Panc1 (cell line): ENCODE measurements at regions not wholly inside any gene's neighbourhood (a gene's known extent, or its start where the extent isn't known, plus 50 kb on each side); places are given as distances from the start of the nearest gene placed in this dataset.
A peak's percentile ranks its signal among the peaks of the same experiment; 100 is the strongest.
"Not testable (repeated sequence)": the region's sequence is repeated elsewhere in the genome, so short reads cannot be mapped to it uniquely, and the experiment has no call there.

Experiments
- ATAC-seq: fragments of 200-7000 bp; cut with Tn5 transposase; 2 replicates; pipeline ENCODE4 v1.9.1; 2020; ENCODE audit warnings: mild to moderate bottlenecking, moderate library complexity
- BruUV-seq: library from RNA; stranded (reverse); fragments of 400-500 nt; replicated peaks from 2 replicates; lab custom pipeline; 2021; lab: Mats Ljungman, UMichigan
- CTCF ChIA-PET: fragments of 300-600 bp; sonication (Branson Sonifier 250); formaldehyde crosslinking; loops from one replicate; lab custom pipeline; 2022; ENCODE audit warnings: antibody characterized with exemption; lab: Charles Lee
- POLR2A ChIA-PET: fragments of 300-600 bp; sonication (Branson Sonifier 250); formaldehyde crosslinking; loops from one replicate; lab custom pipeline; 2022; ENCODE audit warnings: antibody characterized with exemption; lab: Charles Lee
- DNase-seq: peaks from one replicate; pipeline ENCODE4 v3.0.0-alpha.2; 2010; ENCODE audit warnings: low read depth, low spot score
- H3K27ac ChIP-seq: 2 replicates; pipeline ENCODE4 v1.5.1; 2011; ENCODE audit warnings: mild to moderate bottlenecking, low read length, inconsistent platforms
- H3K27me3 ChIP-seq: fragments of 200-500 bp; sonication (Bioruptor generic); 2 replicates; pipeline ENCODE4 v1.6.0; 2014; ENCODE audit warnings: low read length, inconsistent platforms; ENCODE audit not compliant: control insufficient read depth, insufficient read depth
- H3K36me3 ChIP-seq: fragments of 200-500 bp; sonication (Bioruptor generic); 2 replicates; pipeline ENCODE4 v1.5.1; 2014; ENCODE audit warnings: inconsistent platforms, mild to moderate bottlenecking, low read length, moderate library complexity; ENCODE audit not compliant: control insufficient read depth, insufficient read depth
- H3K4me1 ChIP-seq: 2 replicates; pipeline ENCODE4 v1.5.1; 2011; ENCODE audit warnings: inconsistent platforms, mild to moderate bottlenecking, low read length, moderate library complexity; ENCODE audit not compliant: control insufficient read depth, insufficient read depth
- H3K4me3 ChIP-seq, 2 experiments: 2 replicates each; pipeline ENCODE4 v1.5.1; 2011 to 2012; ENCODE audit warnings: low read depth in 2 of 2, low read length in 2 of 2, mild to moderate bottlenecking in 2 of 2, inconsistent platforms in 1 of 2, moderate library complexity in 1 of 2
- H3K9me3 ChIP-seq: fragments of 200-500 bp; sonication (Bioruptor generic); 2 replicates; pipeline ENCODE4 v1.5.1; 2014; ENCODE audit warnings: low read depth, mild to moderate bottlenecking, inconsistent platforms, low read length, moderate library complexity; ENCODE audit not compliant: control insufficient read depth, insufficient read depth
- CTCF ChIP-seq: fragments of 450-650 bp; IDR thresholded peaks from 2 replicates; pipeline ENCODE4 v1.5.1; 2017; ENCODE audit warnings: mild to moderate bottlenecking
- POLR2AphosphoS5 ChIP-seq: IDR thresholded peaks from 2 replicates; pipeline ENCODE4 v1.6.1; 2012; ENCODE audit warnings: mild to moderate bottlenecking, low read depth, low read length, moderate library complexity
- REST ChIP-seq, 2 experiments: IDR thresholded peaks; 2 replicates each; pipeline ENCODE4 v1.6.1; 2011 to 2012; ENCODE audit warnings: low read depth in 2 of 2, control low read depth in 1 of 2, low read length in 1 of 2, mild to moderate bottlenecking in 1 of 2, moderate library complexity in 1 of 2; ENCODE audit not compliant: insufficient read depth in 1 of 2
- SIN3A ChIP-seq: IDR thresholded peaks from 2 replicates; pipeline ENCODE4 v1.6.1; 2012; ENCODE audit warnings: low read depth, mild to moderate bottlenecking, low read length, moderate library complexity, borderline replicate concordance; ENCODE audit not compliant: insufficient read depth
- TCF7L2 ChIP-seq: IDR thresholded peaks from 2 replicates; pipeline ENCODE4 v1.6.1; 2011; ENCODE audit warnings: mild to moderate bottlenecking, low read depth, low read length, inconsistent platforms
- in situ Hi-C: cut with HindIII; loops from 2 replicates; pipeline ENCODE4 v1.10.0; 2016; ENCODE audit warnings: low sequenced_read_pairs, low pct_unique_long_range_greater_than_20kb
- intact Hi-C: fragments of 100-400 bp; cut with micrococcal nuclease; formaldehyde crosslinking; loops from one replicate; pipeline ENCODE4 v1.10.0; 2022; ENCODE audit not compliant: unreplicated experiment

- no peaks in the 10 kb centered on the region for H3K27me3 ChIP-seq
- H3K9me3 ChIP-seq = 0 out of 2 replicates have a peak, but pooled peaks cover 3% of the 10 kb centered on the region
- POLR2A ChIA-PET = no interaction called here
- no peak overlapping the region for H3K4me3 ChIP-seq
- CTCF ChIA-PET = no interaction called here
- intact Hi-C loops (no loop called here), in situ Hi-C loops (no loop called here)
- H3K36me3 ChIP-seq = no peaks in the 10 kb centered on the region; the same call in 1 of the 2 replicates
- no peaks in the 10 kb centered on the region for H3K4me1 ChIP-seq
- ATAC-seq (0 out of 2 replicates have a peak, but pooled peaks have one; percentile 17), DNase-seq (no peak)
- 0 out of 2 replicates have a peak overlapping the region, but pooled peaks have one; percentile 12 for H3K27ac ChIP-seq
- BruUV-seq = no TSS peak
- TF ChIP-seq SIN3A (no peak), REST (IDR thresholded peaks at IDR 0.05; ENCODE audit: insufficient read depth in 1 of 2, low read depth in 2 of 2, low read length in 1 of 2) (no peak), CTCF (no peak), POLR2AphosphoS5 (no peak), TCF7L2 (no peak)
Measured at GRCh38 chrX:74195120-74195519, 108.9 kb upstream of the ZCCHC13 start.

GRCh38 chrX:74187211-74187610 is 116.8 kb upstream of the ZCCHC13 start:
- POLR2A ChIA-PET = no interaction called here
- CTCF ChIA-PET = no interaction called here
- Histone ChIP-seq H3K4me3 (no peak overlapping the region), H3K4me1 (no peaks in the 10 kb centered on the region), H3K27ac (peak overlapping the region; percentile 65; the same call in 1 of the 2 replicates), H3K36me3 (no peaks in the 10 kb centered on the region), H3K27me3 (no peaks in the 10 kb centered on the region), H3K9me3 (no peaks in the 10 kb centered on the region)
- in situ Hi-C loops (no loop called here), intact Hi-C loops (no loop called here)
- TF ChIP-seq TCF7L2 (no peak), SIN3A (no peak), REST (IDR thresholded peaks at IDR 0.05; ENCODE audit: insufficient read depth in 1 of 2, low read depth in 2 of 2, low read length in 1 of 2) (no peak), POLR2AphosphoS5 (no peak)
- BruUV-seq = no TSS peak
- ATAC-seq (no peak), DNase-seq (no peak)

GRCh38 chrX:74183047-74183446 is 120.9 kb upstream of the ZCCHC13 start:
- POLR2A ChIA-PET, intact Hi-C loops, H3K9me3 ChIP-seq, H3K4me3 ChIP-seq, H3K36me3 ChIP-seq, BruUV-seq, DNase-seq, CTCF ChIA-PET, H3K27me3 ChIP-seq, in situ Hi-C loops, ATAC-seq: not testable (repeated sequence)
- Histone ChIP-seq H3K4me1 (peaks cover 25% of the 10 kb centered on the region), H3K27ac (peak overlapping the region; percentile 98)

- H3K27me3 ChIP-seq, BruUV-seq, H3K9me3 ChIP-seq, intact Hi-C loops, CTCF ChIA-PET, H3K4me3 ChIP-seq, DNase-seq, in situ Hi-C loops, H3K36me3 ChIP-seq, POLR2A ChIA-PET: not testable (repeated sequence)
- H3K27ac ChIP-seq = peak overlapping the region; percentile 98
- H3K4me1 ChIP-seq = peaks cover 34% of the 10 kb centered on the region
- ATAC-seq = peak; percentile 20; the same call in 1 of the 2 replicates
Measured at GRCh38 chrX:74181976-74182375, 122.0 kb upstream of the ZCCHC13 start.
